HepG2 (cell line): ENCODE measurements at regions not wholly inside any gene's neighbourhood (a gene's known extent, or its start where the extent isn't known, plus 50 kb on each side); places are given as distances from the start of the nearest gene placed in this dataset.

Source experiments
- ASH2L ChIP-seq: fragments of 300-600, 200-600 bp; sonication (generic); IDR thresholded peaks from 2 replicates; pipeline ENCODE4 v1.7.0; 2017; ENCODE audit warnings: low read depth, mild to moderate bottlenecking, moderate library complexity, mixed read lengths, low read length; ENCODE audit not compliant: insufficient read length
- GLI4 ChIP-seq: sonication (generic); formaldehyde crosslinking; IDR thresholded peaks from 2 replicates; pipeline ENCODE4 v1.5.1; 2020; ENCODE audit warnings: missing genetic modification reagents, mild to moderate bottlenecking, moderate library complexity, borderline replicate concordance
- HDAC1 ChIP-seq: sonication (generic); formaldehyde crosslinking; IDR thresholded peaks from 2 replicates; pipeline ENCODE4 v1.5.1; 2020; ENCODE audit warnings: mild to moderate bottlenecking, missing genetic modification reagents
- MEF2D ChIP-seq: sonication (generic); formaldehyde crosslinking; IDR thresholded peaks from 2 replicates; pipeline ENCODE4 v1.5.1; 2020; ENCODE audit warnings: mild to moderate bottlenecking, missing genetic modification reagents
- NCOA1 ChIP-seq: sonication (generic); formaldehyde crosslinking; IDR thresholded peaks from 2 replicates; pipeline ENCODE4 v1.9.0; 2021; ENCODE audit warnings: missing genetic modification reagents
- POLR2A ChIP-seq, 2 experiments: IDR thresholded peaks; 2 replicates each; pipeline ENCODE4 v1.6.1; 2011; ENCODE audit warnings: low read depth in 2 of 2, low read length in 2 of 2, mild to moderate bottlenecking in 1 of 2, moderate library complexity in 1 of 2; ENCODE audit not compliant: insufficient read depth in 1 of 2
- REPIN1 ChIP-seq: sonication (generic); formaldehyde crosslinking; IDR thresholded peaks from 2 replicates; pipeline ENCODE4 v1.8.0; 2022; ENCODE audit warnings: missing genetic modification reagents, low read depth, mild to moderate bottlenecking, borderline replicate concordance
- SOX6 ChIP-seq, 2 experiments: fragments of 450-650 bp in 1 of 2; sonication (generic) in 1 of 2; formaldehyde crosslinking in 1 of 2; IDR thresholded peaks; 2 replicates each; pipeline versions ENCODE4 v1.4.0 to v1.6.1; 2017 to 2020; ENCODE audit warnings: antibody characterized with exemption in 1 of 2, mild to moderate bottlenecking in 1 of 2, missing genetic modification reagents in 1 of 2
- ZFP91 ChIP-seq: sonication (generic); formaldehyde crosslinking; IDR thresholded peaks from 2 replicates; pipeline ENCODE4 v1.9.0; 2022; ENCODE audit warnings: missing genetic modification reagents, mild to moderate bottlenecking, borderline replicate concordance
- ZFY ChIP-seq: sonication (generic); formaldehyde crosslinking; IDR thresholded peaks from 2 replicates; pipeline ENCODE4 v1.4.0; 2020; ENCODE audit warnings: missing genetic modification reagents
- ZMYM4 ChIP-seq: sonication (generic); formaldehyde crosslinking; IDR thresholded peaks from 2 replicates; pipeline ENCODE4 v1.8.1; 2023; ENCODE audit warnings: mild to moderate bottlenecking, missing genetic modification reagents
- ZNF232 ChIP-seq: sonication (generic); formaldehyde crosslinking; IDR thresholded peaks from 2 replicates; pipeline ENCODE4 v1.4.0; 2020; ENCODE audit warnings: missing genetic modification reagents, borderline replicate concordance
- ZNF235 ChIP-seq: sonication (generic); formaldehyde crosslinking; IDR thresholded peaks from 2 replicates; pipeline ENCODE4 v1.8.1; 2023; ENCODE audit warnings: mild to moderate bottlenecking, missing genetic modification reagents, borderline replicate concordance
- ZNF512B ChIP-seq: sonication (generic); formaldehyde crosslinking; IDR thresholded peaks from 2 replicates; pipeline ENCODE4 v1.5.1; 2020; ENCODE audit warnings: missing genetic modification reagents, mild to moderate bottlenecking, borderline replicate concordance
- ZNF547 ChIP-seq: sonication (generic); formaldehyde crosslinking; IDR thresholded peaks from 2 replicates; pipeline ENCODE4 v1.5.1; 2020; ENCODE audit warnings: mild to moderate bottlenecking, missing genetic modification reagents
- ZNF619 ChIP-seq: sonication (generic); formaldehyde crosslinking; IDR thresholded peaks from 2 replicates; pipeline ENCODE4 v1.4.0; 2020; ENCODE audit warnings: mild to moderate bottlenecking, missing genetic modification reagents
- ZNF749 ChIP-seq: sonication (generic); formaldehyde crosslinking; IDR thresholded peaks from 2 replicates; pipeline ENCODE4 v1.8.0; 2022; ENCODE audit warnings: mild to moderate bottlenecking, missing genetic modification reagents, moderate library complexity, borderline replicate concordance
- ZNF790 ChIP-seq: sonication (generic); formaldehyde crosslinking; IDR thresholded peaks from 2 replicates; pipeline ENCODE4 v1.8.0; 2022; ENCODE audit warnings: missing genetic modification reagents, mild to moderate bottlenecking, borderline replicate concordance
- TF ChIP-seq, protein P1 (sequence below): sonication (generic); formaldehyde crosslinking; IDR thresholded peaks from 2 replicates; pipeline ENCODE4 v1.8.0; 2022; ENCODE audit warnings: mild to moderate bottlenecking, missing genetic modification reagents, moderate library complexity
- TF ChIP-seq, protein P2 (sequence below): sonication (generic); formaldehyde crosslinking; IDR thresholded peaks from 2 replicates; pipeline ENCODE4 v1.4.0; 2020; ENCODE audit warnings: missing genetic modification reagents
- TF ChIP-seq, protein P3 (sequence below), 2 experiments: sonication (generic) in 1 of 2; formaldehyde crosslinking in 1 of 2; IDR thresholded peaks; 2 replicates each; pipeline versions ENCODE4 v1.5.1 to v1.6.1; 2011 to 2020; ENCODE audit warnings: borderline replicate concordance in 1 of 2, low read depth in 1 of 2, low read length in 1 of 2, mild to moderate bottlenecking in 1 of 2, missing genetic modification reagents in 1 of 2, moderate library complexity in 1 of 2

DNA sequence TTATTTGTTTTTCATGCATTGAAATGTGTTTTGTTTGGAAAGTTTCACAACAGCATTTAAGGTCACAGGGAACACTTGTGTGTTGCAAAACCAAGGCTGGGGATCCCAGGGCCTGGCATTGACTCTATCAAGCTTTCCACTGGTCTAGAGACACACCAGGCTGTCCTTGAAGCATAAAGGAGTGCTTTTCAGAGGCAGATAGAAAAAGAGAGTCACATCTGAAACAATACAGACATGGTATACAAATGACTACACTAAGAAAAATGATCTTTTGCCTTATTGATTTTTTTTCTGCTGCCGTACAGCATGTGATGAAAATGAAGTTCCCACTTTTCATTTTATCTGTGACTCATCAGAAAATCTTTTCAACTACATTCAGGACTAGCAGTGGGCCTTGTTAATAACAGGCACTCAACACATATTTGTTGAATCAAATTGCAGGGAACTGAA lies 61.9 kb upstream of the ZCCHC2 start (continued):
- no peak for TF ChIP-seq ZFP91 (CRISPR knock-in tag)
- TF ChIP-seq ZNF512B (CRISPR knock-in tag), result no peak
- TF ChIP-seq, protein P1, sequence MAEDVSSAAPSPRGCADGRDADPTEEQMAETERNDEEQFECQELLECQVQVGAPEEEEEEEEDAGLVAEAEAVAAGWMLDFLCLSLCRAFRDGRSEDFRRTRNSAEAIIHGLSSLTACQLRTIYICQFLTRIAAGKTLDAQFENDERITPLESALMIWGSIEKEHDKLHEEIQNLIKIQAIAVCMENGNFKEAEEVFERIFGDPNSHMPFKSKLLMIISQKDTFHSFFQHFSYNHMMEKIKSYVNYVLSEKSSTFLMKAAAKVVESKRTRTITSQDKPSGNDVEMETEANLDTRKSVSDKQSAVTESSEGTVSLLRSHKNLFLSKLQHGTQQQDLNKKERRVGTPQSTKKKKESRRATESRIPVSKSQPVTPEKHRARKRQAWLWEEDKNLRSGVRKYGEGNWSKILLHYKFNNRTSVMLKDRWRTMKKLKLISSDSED (CRISPR knock-in tag), result no peak
- TF ChIP-seq, protein P2, sequence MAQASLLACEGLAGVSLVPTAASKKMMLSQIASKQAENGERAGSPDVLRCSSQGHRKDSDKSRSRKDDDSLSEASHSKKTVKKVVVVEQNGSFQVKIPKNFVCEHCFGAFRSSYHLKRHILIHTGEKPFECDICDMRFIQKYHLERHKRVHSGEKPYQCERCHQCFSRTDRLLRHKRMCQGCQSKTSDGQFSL (CRISPR knock-in tag), result no peak
- peak in 1 of 2 experiments; percentile 42; a peak in 1 of 4 replicates for TF ChIP-seq POLR2A (IDR thresholded peaks at IDR 0.05; ENCODE audit: insufficient read depth in 1 of 2, low read depth in 2 of 2, low read length in 2 of 2)
- no peak for TF ChIP-seq ZNF547 (CRISPR knock-in tag)
- peak; percentile 85 for TF ChIP-seq ASH2L
- TF ChIP-seq HDAC1, result peak; percentile 77
- TF ChIP-seq MEF2D (CRISPR knock-in tag), result 0 out of 2 replicates have a peak, but pooled peaks have one; percentile 39
- peak; percentile 47; the same call in 1 of the 2 replicates for TF ChIP-seq ZFY
- peak; percentile 77 for TF ChIP-seq ZMYM4
- TF ChIP-seq, protein P3, sequence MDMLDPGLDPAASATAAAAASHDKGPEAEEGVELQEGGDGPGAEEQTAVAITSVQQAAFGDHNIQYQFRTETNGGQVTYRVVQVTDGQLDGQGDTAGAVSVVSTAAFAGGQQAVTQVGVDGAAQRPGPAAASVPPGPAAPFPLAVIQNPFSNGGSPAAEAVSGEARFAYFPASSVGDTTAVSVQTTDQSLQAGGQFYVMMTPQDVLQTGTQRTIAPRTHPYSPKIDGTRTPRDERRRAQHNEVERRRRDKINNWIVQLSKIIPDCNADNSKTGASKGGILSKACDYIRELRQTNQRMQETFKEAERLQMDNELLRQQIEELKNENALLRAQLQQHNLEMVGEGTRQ (IDR thresholded peaks at IDR 0.05; ENCODE audit: low read depth, low read length), result no peak
- TF ChIP-seq, protein P3 (CRISPR knock-in tag; IDR thresholded peaks at IDR 0.05; ENCODE audit: borderline replicate concordance), result no peak
- no peak for TF ChIP-seq ZNF790 (CRISPR knock-in tag)
- TF ChIP-seq ZNF619, result no peak
- no peak for TF ChIP-seq ZNF235 (CRISPR knock-in tag)
- TF ChIP-seq ZNF232, result no peak
- peak; percentile 45; the same call in 1 of the 2 replicates for TF ChIP-seq ZNF749 (CRISPR knock-in tag)
- TF ChIP-seq GLI4, result no peak
- peak; percentile 58; the same call in 1 of the 2 replicates for TF ChIP-seq REPIN1 (CRISPR knock-in tag)
- TF ChIP-seq SOX6 (IDR thresholded peaks at IDR 0.05), result no peak
- peak; percentile 99 for TF ChIP-seq SOX6 (CRISPR knock-in tag; IDR thresholded peaks at IDR 0.05)
- TF ChIP-seq NCOA1 (CRISPR knock-in tag), result peak; percentile 43; the same call in 1 of the 2 replicates
